Lower leg skin (tissue), 3 donors: ENCODE measurements at regions not wholly inside any gene's neighbourhood (a gene's known extent, or its start where the extent isn't known, plus 50 kb on each side); places are given as distances from the start of the nearest gene placed in this dataset.

Experiments used
- CTCF ChIP-seq, 3 donors: fragments of 450-650 bp; IDR thresholded peaks; one replicate each; pipeline ENCODE4 v1.5.1; 2016; ENCODE audit warnings: antibody characterized with exemption in 3 of 3, mild to moderate bottlenecking in 3 of 3, moderate library complexity in 2 of 3
- POLR2A ChIP-seq, 2 donors: fragments of 450-650 bp; IDR thresholded peaks; one replicate each; pipeline ENCODE4 v1.6.1; 2016 to 2017; ENCODE audit warnings: antibody characterized with exemption in 2 of 2, mild to moderate bottlenecking in 1 of 2, moderate library complexity in 1 of 2

- TF ChIP-seq CTCF (IDR thresholded peaks at IDR 0.05) (no peak), POLR2A (IDR thresholded peaks at IDR 0.05) (no peak)
These were observed 62.9 kb upstream of the CHMP2B start for GRCh38 chr3:87164245-87164644.
